SK-N-MC (cell line): ENCODE measurements at regions not wholly inside any gene's neighbourhood (a gene's known extent, or its start where the extent isn't known, plus 50 kb on each side); places are given as distances from the start of the nearest gene placed in this dataset.

ENCODE experiments used
- DNase-seq: peaks from one replicate; pipeline ENCODE4 v3.0.0-alpha.2; 2011; ENCODE audit warnings: low read depth, low spot score
- H3K27ac ChIP-seq: fragments of 200-600 bp; sonication (generic); 2 replicates; pipeline ENCODE4 v1.5.1; 2016; ENCODE audit warnings: mixed run types
- H3K36me3 ChIP-seq: fragments of 200-600 bp; sonication (generic); 2 replicates; pipeline ENCODE4 v1.6.1; 2017; ENCODE audit warnings: antibody characterized with exemption, low read length, mixed read lengths; ENCODE audit not compliant: insufficient read depth
- H3K4me3 ChIP-seq: fragments of 200-600 bp; sonication (generic); 2 replicates; pipeline ENCODE4 v1.5.1; 2016
- H3K9ac ChIP-seq: fragments of 200-600 bp; sonication (generic); 2 replicates; pipeline ENCODE4 v1.8.0; 2017; ENCODE audit warnings: mixed run types, mixed read lengths; ENCODE audit not compliant: insufficient read length
- H3K9me3 ChIP-seq: fragments of 200-600 bp; sonication (generic); 2 replicates; pipeline ENCODE4 v1.6.1; 2017; ENCODE audit warnings: low read depth, mild to moderate bottlenecking, antibody characterized with exemption, low read length, moderate library complexity, mixed read lengths
- EZH2 ChIP-seq: fragments of 200-600 bp; sonication (generic); IDR thresholded peaks from one replicate; pipeline ENCODE4 v1.6.1; 2017; ENCODE audit warnings: antibody characterized with exemption
- FOXP2 ChIP-seq: optimal IDR thresholded peaks from 2 replicates; pipeline ENCODE3; 2011; ENCODE audit warnings: mild to moderate bottlenecking, moderate library complexity; ENCODE audit not compliant: insufficient read depth; ENCODE audit errors: extremely low read length, control extremely low read depth
- POLR2AphosphoS5 ChIP-seq: IDR thresholded peaks from 2 replicates; pipeline ENCODE4 v1.6.1; 2012; ENCODE audit warnings: mild to moderate bottlenecking, low read depth, low read length, borderline replicate concordance

GRCh38 chr6:44666324-44666723 lies 278.8 kb downstream of the CDC5L start:
- Histone ChIP-seq H3K9ac (no peak overlapping the region), H3K4me3 (no peak overlapping the region), H3K9me3 (no peaks in the 10 kb centered on the region), H3K36me3 (no peaks in the 10 kb centered on the region), H3K27ac (no peak overlapping the region)
- no peak for TF ChIP-seq EZH2
- no peak for TF ChIP-seq FOXP2
- TF ChIP-seq POLR2AphosphoS5 = no peak
- no peak for DNase-seq

DNA sequence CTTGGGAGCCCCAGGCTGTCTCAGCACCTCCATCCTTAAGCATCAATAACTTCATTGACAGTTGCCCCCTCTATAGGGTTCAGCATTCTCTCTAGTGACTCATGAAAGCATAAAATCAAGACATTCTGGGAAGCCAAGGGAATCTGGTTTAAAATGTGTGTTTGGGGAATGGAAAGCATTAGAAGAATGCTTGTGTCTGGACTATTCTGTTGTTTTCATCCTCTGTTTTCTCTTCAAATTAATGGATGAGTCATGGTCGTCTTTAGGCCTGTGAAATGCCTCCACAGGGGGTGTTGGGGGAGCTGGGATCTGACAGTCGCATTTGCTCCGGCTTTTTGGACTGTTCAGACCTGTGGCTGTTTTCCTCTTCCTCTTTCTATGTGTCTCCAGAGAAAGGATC lies 279.7 kb downstream of the CDC5L start:
- no peak for DNase-seq
- Histone ChIP-seq H3K36me3 (no peaks in the 10 kb centered on the region), H3K9ac (no peak overlapping the region), H3K4me3 (no peak overlapping the region), H3K27ac (no peak overlapping the region), H3K9me3 (no peaks in the 10 kb centered on the region)
- TF ChIP-seq POLR2AphosphoS5 (no peak), EZH2 (no peak), FOXP2 (no peak)

DNA sequence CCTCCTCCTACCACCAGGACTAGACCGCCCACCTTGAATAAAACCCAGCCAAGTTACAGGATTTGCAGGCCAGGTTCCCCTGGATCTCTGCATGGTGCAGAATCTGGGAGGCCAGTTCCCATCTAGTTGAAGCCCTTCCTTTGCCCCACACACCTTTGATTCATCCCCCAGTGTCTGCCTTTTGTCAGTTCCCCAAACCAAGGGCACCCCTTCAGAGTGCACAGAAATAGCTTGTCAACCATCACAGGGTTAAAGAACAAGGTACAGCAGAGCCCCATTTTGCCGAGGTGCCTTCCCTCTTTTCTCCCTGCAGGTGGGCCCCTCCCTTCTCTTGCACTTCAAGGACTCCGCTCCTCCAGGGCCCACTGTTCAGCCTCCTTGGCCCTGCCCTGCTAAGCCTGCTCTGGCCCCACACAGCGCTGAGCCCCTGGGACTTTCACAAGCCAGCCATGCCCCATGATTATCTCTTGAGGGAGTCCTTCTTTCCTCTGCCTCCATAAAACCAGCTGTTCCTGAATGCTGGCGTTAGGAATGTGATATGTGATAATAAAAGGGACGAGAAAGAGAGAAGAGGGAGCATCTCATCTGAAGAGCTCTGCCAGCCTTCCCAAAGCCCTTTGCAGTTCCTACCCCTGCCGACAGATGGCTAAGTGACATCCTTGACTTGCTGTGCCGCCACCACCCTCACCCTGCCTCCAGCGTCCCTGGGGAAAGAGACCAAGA lies 280.3 kb downstream of the CDC5L start:
- DNase-seq = no peak
- Histone ChIP-seq H3K4me3 (no peak overlapping the region), H3K9ac (no peak overlapping the region), H3K9me3 (no peaks in the 10 kb centered on the region), H3K36me3 (no peaks in the 10 kb centered on the region), H3K27ac (no peak overlapping the region)
- TF ChIP-seq POLR2AphosphoS5 (no peak), EZH2 (no peak), FOXP2 (no peak)

DNA sequence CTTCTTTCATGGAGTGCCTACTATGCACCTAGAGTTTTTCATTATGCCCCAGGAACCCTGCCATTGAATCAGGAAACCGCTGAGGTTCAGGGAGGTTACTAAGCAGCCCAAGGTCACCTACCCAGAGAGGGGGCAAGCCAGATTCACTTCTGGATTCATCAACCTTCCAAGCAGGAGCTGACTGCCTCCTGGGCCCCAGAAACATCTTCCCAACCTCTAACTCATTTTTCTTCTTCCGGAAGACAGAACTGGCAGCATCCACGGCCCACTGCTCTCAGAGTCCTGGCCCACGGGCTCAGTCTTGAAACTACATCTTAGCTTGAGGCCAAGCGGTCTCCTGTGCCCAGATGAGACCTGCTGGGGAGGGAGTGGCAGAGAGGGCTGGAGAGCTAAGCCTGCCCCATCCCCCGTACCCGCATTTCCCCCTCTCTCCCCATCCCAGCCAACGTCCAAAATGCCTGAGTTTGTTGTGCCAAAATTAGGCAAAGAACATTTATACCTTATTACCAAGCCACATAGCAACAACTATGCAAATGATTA lies 281.0 kb downstream of the CDC5L start:
- Histone ChIP-seq H3K9me3 (no peaks in the 10 kb centered on the region), H3K36me3 (no peaks in the 10 kb centered on the region), H3K4me3 (no peak overlapping the region), H3K9ac (no peak overlapping the region), H3K27ac (no peak overlapping the region)
- no peak for TF ChIP-seq POLR2AphosphoS5
- TF ChIP-seq FOXP2 = no peak
- no peak for TF ChIP-seq EZH2
- DNase-seq = no peak

DNA sequence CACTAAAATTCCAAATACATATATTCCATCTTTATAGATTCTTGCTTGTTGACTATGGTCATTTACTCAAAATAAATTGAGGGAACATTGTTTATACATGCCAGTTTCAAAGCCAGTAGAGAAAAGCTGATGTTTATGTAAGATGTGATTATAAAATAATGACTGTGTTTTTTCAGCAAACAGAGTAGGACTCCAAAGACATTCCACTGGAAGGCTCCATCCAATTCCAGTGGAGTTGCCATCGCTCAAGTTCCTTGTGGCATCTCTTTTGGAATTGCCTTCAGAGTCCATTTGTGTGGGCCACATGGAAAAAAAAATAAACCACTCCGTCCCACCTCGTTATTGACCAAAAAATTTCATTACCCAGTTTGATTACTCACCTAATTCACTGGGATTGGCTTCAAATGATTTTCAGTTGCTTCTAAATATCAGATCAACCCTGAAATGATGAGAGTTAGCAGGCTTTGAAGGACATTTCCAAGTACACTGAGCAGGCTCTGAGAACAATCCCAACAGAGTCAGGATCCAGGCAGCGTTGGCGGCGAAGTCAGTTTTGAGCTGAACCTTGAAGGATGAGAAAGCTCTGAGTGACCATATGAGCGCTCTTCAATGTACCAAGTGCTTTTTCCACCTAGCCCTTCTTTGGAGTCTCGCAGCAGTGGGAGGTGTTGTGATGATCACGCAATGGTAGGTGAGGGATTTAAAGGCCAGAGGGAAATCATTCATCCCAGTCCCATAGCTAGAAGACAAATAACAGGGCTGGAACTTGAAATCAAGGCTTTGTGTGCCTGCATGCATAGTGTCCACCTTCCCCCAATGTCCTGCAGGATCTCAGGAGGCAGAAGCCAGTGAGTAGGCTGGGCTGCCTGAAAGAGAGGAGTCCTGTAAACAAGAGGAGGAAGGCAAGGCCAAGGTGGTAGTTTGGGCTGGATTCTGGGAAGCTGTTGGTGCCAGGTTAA lies 281.7 kb downstream of the CDC5L start:
- TF ChIP-seq FOXP2 (no peak), POLR2AphosphoS5 (no peak), EZH2 (no peak)
- Histone ChIP-seq H3K36me3 (no peaks in the 10 kb centered on the region), H3K27ac (no peak overlapping the region), H3K4me3 (no peak overlapping the region), H3K9ac (no peak overlapping the region), H3K9me3 (no peaks in the 10 kb centered on the region)
- no peak for DNase-seq

DNA sequence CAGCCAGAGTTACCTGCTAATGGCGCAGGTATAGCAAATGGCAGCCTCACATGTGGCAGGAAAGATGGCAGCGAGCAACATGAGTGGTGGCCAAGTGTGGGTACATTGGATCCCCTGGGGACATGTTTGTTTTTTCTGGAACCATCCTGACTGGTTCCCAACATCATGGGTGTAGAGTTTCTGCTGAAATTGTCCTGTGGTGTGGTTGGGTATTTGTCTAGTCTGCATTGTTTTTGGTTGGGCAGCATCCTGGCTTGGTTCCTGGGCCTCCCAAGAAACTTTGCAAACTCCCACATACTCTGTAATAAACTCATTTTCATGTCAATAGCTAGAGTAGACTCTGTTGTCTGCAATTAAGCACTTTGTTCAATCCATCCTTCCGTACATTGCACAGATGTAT lies 282.6 kb downstream of the CDC5L start:
- Histone ChIP-seq H3K36me3 (no peaks in the 10 kb centered on the region), H3K4me3 (no peak overlapping the region), H3K27ac (no peak overlapping the region), H3K9me3 (no peaks in the 10 kb centered on the region), H3K9ac (no peak overlapping the region)
- no peak for DNase-seq
- TF ChIP-seq POLR2AphosphoS5 (no peak), FOXP2 (no peak), EZH2 (no peak)

GRCh38 chr6:44671333-44671732 lies 283.8 kb downstream of the CDC5L start:
- Histone ChIP-seq H3K36me3 (no peaks in the 10 kb centered on the region), H3K27ac (no peak overlapping the region), H3K9me3 (no peaks in the 10 kb centered on the region), H3K4me3 (no peak overlapping the region), H3K9ac (no peak overlapping the region)
- no peak for TF ChIP-seq POLR2AphosphoS5
- no peak for TF ChIP-seq EZH2
- no peak for TF ChIP-seq FOXP2
- DNase-seq = no peak

DNA sequence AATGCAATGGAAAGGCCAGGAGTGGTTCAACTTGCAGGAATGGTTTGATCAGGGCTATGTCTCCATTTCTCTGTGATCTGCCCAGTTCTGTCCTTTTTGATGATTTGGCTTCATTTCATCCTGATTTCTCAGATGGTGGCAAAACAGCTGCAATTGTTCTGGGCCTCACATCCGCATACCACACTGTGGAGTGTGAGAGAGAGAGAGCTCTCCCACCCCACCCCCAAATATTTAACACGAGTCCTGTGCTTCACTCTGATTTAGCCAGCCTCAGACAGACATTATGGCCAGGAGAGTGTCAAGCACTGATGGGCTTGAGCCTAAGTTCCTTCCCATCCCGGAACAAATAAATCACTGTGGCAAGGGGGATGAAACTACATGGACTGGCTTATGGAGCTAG lies 284.6 kb downstream of the CDC5L start:
- DNase-seq = no peak
- Histone ChIP-seq H3K9me3 (no peaks in the 10 kb centered on the region), H3K4me3 (no peak overlapping the region), H3K9ac (no peak overlapping the region), H3K36me3 (no peaks in the 10 kb centered on the region), H3K27ac (no peak overlapping the region)
- TF ChIP-seq FOXP2 (no peak), EZH2 (no peak), POLR2AphosphoS5 (no peak)
